Muscle of back (tissue), 3 donors: ENCODE measurements at regions not wholly inside any gene's neighbourhood (a gene's known extent, or its start where the extent isn't known, plus 50 kb on each side); places are given as distances from the start of the nearest gene placed in this dataset.
"Not testable (repeated sequence)": the region's sequence is repeated elsewhere in the genome, so short reads cannot be mapped to it uniquely, and the experiment has no call there.

Experiments used
- DNase-seq, 3 donors: peaks; one replicate each; pipeline versions ENCODE4 v3.0.0 to v3.0.0-alpha.2; 2013

DNA sequence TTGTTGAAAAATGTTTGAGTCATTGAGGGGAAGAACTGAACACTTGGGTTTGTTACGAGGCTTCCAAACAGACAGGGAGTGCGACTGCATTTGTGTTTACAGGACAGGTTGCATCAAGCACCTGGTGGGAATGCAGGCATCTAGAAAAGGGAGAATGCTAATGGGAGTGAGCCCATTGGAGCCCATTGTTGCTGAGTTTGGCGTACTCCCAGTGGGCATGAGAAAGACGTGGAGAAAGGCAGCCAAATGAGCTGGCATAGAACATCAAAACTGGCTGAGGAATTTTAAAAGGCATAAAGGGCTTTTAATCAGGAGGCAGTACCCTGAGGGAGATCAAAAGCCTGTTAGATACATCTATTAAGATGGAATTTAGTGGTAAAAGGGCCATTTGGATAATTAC lies 171.6 kb upstream of the NPSR1 start:
- no peak for DNase-seq

- no peak for DNase-seq
Measured at GRCh38 chr7:34487391-34488115, 170.5 kb upstream of the NPSR1 start.

- DNase-seq, result no peak
Measured at GRCh38 chr7:34488766-34489165, 169.3 kb upstream of the NPSR1 start.

GRCh38 chr7:34491899-34492298 lies 166.1 kb upstream of the NPSR1 start:
- DNase-seq, result no peak

DNA sequence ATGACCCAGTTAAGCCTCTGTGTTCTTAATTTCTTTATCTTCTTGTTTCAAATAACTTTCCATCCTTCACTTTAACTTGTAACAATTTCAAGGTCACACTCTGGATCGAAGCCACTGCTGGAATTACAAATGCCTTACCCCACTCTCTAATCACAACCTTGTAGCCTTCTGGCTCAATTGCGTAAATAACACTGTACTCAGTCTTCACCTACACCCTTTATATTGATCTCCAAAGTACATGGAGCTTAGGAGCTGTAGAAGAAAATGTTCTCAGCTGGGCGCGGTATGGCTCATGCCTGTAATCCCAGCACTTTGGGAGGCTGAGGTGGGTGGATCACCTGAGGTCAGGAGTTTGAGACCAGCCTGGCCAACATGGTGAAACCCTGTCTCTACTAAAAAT lies 164.3 kb upstream of the NPSR1 start:
- no peak for DNase-seq

- DNase-seq, result no peak
Measured at GRCh38 chr7:34497153-34497777, 160.8 kb upstream of the NPSR1 start.

- DNase-seq, result no peak
Measured at GRCh38 chr7:34501156-34501555, 156.9 kb upstream of the NPSR1 start.

DNA sequence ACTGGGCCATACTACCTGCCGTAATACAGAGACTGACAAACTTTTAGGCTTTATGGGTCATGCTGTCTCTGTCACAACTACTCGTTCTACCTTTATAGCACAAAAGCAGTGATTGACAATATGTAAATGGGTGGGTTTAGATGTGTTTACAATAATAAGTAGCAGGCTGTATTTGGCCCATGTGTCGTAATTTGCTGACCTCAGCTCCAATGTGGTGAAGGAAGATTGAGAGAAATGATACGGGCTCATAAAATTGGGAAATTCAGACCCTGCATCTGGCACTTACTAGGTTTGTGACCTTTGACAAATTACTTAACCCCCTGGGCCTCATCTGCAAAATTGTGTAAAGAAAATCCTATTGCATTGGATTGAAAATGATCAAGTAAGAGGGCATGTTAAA lies 150.8 kb upstream of the NPSR1 start:
- DNase-seq, result no peak

GRCh38 chr7:34523226-34523918 lies 134.6 kb upstream of the NPSR1 start:
- DNase-seq, result peak in 1 of 3 donors; percentile 16

DNA sequence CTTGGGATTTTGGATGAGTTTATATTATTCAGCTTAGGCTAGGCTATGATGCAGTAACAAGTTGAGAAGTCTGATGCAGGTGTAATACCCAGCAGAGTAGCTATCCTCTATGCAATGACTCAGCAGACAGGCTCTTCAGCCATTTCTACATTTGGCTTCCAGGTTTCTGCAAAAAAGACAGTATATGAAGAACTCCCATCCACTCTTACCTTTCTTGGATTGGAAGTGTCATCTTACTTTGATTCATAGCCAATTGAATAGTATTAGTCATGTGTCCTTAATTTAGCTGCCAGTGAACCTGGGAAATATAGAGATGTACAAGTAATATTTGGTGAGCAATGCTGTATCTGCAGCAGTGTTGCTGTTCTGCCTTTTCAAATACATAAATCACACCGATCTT lies 127.8 kb upstream of the NPSR1 start:
- no peak for DNase-seq

DNA sequence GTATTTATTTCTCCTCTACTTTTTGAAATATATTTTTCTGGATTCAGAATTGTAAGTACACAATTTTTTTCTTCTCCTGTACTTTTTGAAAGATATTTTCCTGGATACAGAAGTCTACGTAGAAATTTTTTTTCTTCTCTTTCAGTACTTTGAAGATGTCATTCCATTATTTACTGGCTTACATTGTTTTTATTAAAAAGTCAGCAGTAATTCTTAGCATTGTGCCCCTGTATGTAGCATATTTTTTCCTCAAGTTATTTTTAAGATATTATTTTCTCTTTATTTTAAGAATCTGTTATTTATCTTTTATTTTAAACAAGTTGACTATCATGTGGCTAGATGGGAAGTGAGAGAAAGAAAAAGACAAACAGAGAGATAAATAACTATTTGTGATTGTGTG lies 119.0 kb upstream of the NPSR1 start:
- no peak for DNase-seq

DNA sequence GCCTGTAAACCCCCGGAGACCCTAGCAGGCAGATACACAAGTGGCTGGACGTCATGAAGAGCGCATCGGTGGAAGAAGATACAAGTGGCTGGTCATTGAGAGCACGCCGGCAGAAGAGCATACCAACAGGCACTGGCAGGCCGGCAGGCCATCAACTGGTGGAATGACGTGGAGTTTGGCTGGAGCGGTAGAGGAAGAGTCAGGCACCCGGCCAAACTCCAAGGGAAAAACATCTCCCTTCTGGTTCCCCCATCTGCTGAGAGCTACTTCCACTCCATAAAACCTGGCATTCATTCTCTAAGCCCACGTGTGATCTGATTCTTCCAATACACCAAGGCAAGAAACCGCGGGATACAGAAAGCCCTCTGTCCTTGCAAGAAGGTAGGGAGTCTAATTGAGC lies 113.4 kb upstream of the NPSR1 start:
- no peak for DNase-seq

GRCh38 chr7:34550996-34551395 lies 107.0 kb upstream of the NPSR1 start:
- DNase-seq, result no peak

- DNase-seq, result no peak
Measured at GRCh38 chr7:34552502-34552901, 105.5 kb upstream of the NPSR1 start.

DNA sequence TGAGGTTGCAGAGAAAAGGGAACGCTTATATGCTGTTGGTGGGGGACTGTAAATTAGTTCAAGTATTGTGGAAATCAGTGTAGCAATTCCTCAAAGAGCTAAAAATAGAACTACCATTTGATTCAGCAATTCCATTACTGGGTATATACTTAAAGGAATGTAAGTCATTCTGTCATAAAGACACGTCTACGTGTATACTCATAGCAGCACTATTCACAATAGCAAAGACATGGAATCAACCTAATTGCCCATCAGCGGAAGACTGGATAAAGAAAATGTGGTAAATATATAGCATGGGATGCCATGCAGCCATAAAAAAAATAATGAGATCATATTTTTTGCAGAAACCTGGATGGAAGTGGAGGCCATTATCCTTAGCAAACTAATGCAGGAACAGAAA lies 100.0 kb upstream of the NPSR1 start:
- no peak for DNase-seq

DNA sequence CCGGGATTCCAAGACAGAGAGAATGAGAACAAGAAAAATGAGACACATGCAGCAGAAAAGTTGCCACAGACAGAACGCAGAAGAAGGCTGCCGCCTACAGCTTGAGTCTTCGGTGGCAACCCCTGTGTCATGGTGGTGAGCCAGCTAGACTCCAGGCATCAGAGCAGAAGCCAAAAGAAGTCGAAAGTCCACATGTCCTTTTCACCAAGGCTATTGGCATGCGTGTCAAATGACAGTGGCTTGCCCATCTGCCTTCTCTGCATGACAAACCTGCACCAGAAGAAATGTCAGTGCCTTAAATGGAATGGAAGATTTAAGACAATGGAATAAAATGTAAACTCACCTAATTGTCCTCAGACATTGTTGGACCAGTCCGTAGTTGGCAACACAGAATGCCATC lies 93.9 kb upstream of the NPSR1 start:
- DNase-seq, result no peak

GRCh38 chr7:34567906-34568305 lies 90.1 kb upstream of the NPSR1 start:
- DNase-seq, result no peak

DNA sequence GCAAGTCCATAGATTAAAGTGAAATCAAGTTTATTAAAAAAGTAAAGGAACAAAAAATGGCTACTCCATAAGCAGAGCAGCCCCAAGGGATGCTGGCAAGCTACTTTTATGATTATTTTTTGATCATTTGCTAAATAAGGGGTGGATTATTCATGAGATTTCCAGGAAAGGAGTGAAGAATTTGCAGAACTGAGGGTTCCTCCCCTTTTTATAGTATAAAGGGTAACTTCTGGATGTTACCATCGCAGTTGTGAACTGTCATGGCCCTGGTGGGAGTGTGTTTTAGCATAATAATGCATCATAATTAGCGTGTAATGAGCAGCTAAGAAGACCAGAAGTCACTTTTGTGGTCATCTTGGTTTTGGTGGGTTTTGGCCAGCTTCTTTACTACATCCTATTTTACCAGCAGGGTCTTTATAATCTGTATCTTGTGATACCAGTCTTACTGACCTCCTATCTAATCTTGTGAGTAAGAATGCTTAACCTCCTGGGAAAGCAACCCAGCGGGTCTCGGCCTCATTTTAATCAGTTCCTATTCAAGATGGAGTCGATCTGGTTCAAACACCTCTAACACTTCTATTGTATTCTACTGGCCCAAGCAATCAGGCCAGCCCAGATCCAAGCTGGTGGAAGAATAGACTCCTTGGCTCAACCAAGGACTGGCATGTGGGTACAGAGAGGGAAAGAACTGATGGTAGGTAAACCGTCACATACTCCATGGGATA lies 87.9 kb upstream of the NPSR1 start:
- no peak for DNase-seq

DNA sequence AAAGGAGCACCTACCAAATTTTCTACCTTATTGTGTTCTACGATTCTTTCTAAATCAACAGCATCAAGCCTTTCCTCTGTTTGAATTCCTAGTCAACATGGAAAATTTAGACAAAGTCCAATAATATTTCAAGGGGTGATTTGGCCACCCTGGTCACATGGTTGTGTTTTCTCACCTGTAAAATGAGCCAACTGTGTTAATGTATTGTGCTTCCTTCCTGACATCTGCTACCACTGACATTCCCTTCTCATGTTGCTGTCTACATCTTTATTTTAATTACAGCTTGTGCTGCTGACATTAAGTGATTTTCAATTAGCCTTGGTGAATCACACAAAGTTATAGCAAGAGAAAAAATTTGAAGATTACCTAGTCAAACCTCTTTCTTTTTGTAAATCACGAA lies 83.0 kb upstream of the NPSR1 start:
- DNase-seq, result no peak

DNA sequence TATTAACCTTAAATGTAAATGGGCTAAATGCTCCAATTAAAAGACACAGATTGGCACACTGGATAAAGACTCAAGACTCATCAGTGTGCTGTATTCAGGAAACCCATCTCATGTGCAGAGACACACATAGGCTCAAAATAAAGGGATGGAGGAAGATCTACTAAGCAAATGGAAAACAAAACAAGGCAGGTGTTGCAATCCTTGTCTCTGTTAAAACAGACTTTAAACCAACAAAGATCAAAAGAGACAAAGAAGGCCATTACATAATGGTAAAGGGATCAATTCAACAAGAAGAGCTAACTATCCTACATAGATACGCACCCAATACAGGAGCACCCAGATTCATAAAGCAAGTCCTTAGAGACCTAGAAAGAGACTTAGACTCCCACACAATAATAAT lies 80.1 kb upstream of the NPSR1 start:
- DNase-seq, result not testable (repeated sequence)

DNA sequence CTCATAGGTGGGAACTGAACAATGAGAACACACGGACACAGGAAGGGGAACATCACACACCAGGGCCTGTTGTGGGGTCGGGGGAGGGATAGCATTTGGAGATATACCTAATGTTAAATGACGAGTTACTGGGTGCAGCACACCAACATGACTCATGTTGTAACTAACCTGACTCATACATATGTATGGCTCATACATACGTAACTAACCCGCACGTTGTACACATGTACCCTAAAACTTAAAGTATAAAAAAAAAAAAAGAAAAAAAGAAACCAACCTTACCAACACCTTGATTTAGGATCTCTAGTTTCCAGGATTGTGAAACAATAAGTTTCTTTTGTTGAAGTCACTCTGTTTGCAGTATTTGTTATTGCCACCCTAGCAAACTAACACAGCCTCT lies 76.3 kb upstream of the NPSR1 start:
- DNase-seq, result not testable (repeated sequence)

DNA sequence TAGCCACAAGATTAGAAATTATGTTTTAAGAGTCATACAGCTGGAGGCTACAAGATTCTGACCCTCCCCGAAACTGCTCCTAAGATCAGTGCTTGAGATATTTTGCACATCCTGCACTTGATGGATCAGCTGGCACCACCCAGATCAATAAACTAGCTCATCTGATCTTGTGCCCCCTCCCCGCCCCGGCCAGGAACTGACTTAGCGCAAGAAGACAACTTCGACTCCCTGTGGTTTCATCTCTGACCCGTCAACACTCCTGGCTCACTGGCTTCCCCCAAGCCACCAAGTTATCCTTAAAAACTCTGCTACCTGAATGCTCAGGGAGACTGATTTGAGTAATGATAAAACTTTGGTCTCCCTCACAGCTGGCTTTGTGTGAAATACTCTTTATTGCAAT lies 73.5 kb upstream of the NPSR1 start:
- no peak for DNase-seq

- DNase-seq, result no peak
Measured at GRCh38 chr7:34596887-34597286, 61.1 kb upstream of the NPSR1 start.
